Neural cell (in vitro differentiated cells): ENCODE measurements at regions not wholly inside any gene's neighbourhood (a gene's known extent, or its start where the extent isn't known, plus 50 kb on each side); places are given as distances from the start of the nearest gene placed in this dataset.

ENCODE experiments used
- H2AFZ ChIP-seq: fragments of 200-600, 300-800 bp; sonication (generic), shearing (Covaris generic); 2 replicates; pipeline ENCODE4 v1.6.0; 2014; ENCODE audit warnings: low read depth, mild to moderate bottlenecking, antibody characterized with exemption, low read length, moderate library complexity
- H3F3A ChIP-seq: fragments of 200-600 bp; shearing (Covaris generic); 2 replicates; pipeline ENCODE4 v1.6.1; 2016; ENCODE audit warnings: mild to moderate bottlenecking, moderate library complexity, mixed read lengths, antibody characterized with exemption, low read length; ENCODE audit not compliant: insufficient read depth, poor library complexity, severe bottlenecking
- H3K27ac ChIP-seq: fragments of 200-600, 300-800 bp; sonication (generic), shearing (Covaris generic); 2 replicates; pipeline ENCODE4 v1.5.1; 2014; ENCODE audit warnings: mild to moderate bottlenecking, low read length, moderate library complexity
- H3K27me3 ChIP-seq: fragments of 300-800, 200-600 bp; sonication (generic), shearing (Covaris generic); 2 replicates; pipeline ENCODE4 v1.6.0; 2014; ENCODE audit warnings: mild to moderate bottlenecking, low read depth, low read length, moderate library complexity; ENCODE audit not compliant: insufficient read depth
- H3K36me3 ChIP-seq: fragments of 300-800, 200-600 bp; sonication (generic), shearing (Covaris generic); 2 replicates; pipeline ENCODE4 v1.5.1; 2014; ENCODE audit warnings: mild to moderate bottlenecking, antibody characterized with exemption, low read length, moderate library complexity; ENCODE audit not compliant: insufficient read depth
- H3K4me2 ChIP-seq: fragments of 300-800, 200-600 bp; sonication (generic), shearing (Covaris generic); 2 replicates; pipeline ENCODE4 v1.6.0; 2014; ENCODE audit warnings: mild to moderate bottlenecking, low read length
- H3K4me3 ChIP-seq: fragments of 300-800, 200-600 bp; sonication (generic), shearing (Covaris generic); 2 replicates; pipeline ENCODE4 v1.5.1; 2014; ENCODE audit warnings: mild to moderate bottlenecking, low read length, moderate library complexity
- H3K79me2 ChIP-seq: fragments of 200-600 bp; shearing (Covaris generic); replicated peaks from 2 replicates; pipeline ENCODE4 v1.6.0; 2014; ENCODE audit warnings: mild to moderate bottlenecking, low read length, moderate library complexity; ENCODE audit not compliant: insufficient read depth
- H3K9ac ChIP-seq: fragments of 300-800, 200-600 bp; sonication (generic), shearing (Covaris generic); 2 replicates; pipeline ENCODE4 v1.6.1; 2016; ENCODE audit warnings: mild to moderate bottlenecking, low read length, mixed read lengths
- H3K9me2 ChIP-seq: fragments of 200-600 bp; shearing (Covaris generic); 2 replicates; pipeline ENCODE4 v1.6.1; 2016; ENCODE audit warnings: mild to moderate bottlenecking, low read length, mixed read lengths; ENCODE audit not compliant: insufficient read depth
- H3K9me3 ChIP-seq: fragments of 200-600, 300-800 bp; sonication (generic), shearing (Covaris generic); 2 replicates; pipeline ENCODE4 v1.6.1; 2016; ENCODE audit warnings: mild to moderate bottlenecking, mixed run types, low read length, moderate library complexity, mixed read lengths
- H4K20me1 ChIP-seq: fragments of 200-600 bp; shearing (Covaris generic); 2 replicates; pipeline ENCODE4 v1.6.1; 2016; ENCODE audit warnings: mild to moderate bottlenecking, mixed run types; ENCODE audit not compliant: insufficient read depth
- CTCF ChIP-seq: fragments of 450-650 bp; IDR thresholded peaks from 2 replicates; pipeline ENCODE4 v1.5.1; 2014; ENCODE audit warnings: antibody characterized with exemption, mild to moderate bottlenecking, moderate library complexity; ENCODE audit not compliant: poor library complexity, severe bottlenecking
- EP300 ChIP-seq: fragments of 450-650 bp; conservative IDR thresholded peaks from 2 replicates; pipeline ENCODE4 v1.6.1; 2014; ENCODE audit warnings: antibody characterized with exemption, mild to moderate bottlenecking, moderate library complexity; ENCODE audit not compliant: poor library complexity, severe bottlenecking
- EZH2 ChIP-seq: fragments of 200-600, 300-800 bp; shearing (Covaris generic), sonication (generic); IDR thresholded peaks from 2 replicates; pipeline ENCODE4 v1.6.1; 2014; ENCODE audit warnings: antibody characterized with exemption, low read length, borderline replicate concordance, mild to moderate bottlenecking; ENCODE audit not compliant: insufficient read depth, poor library complexity, severe bottlenecking
- MXI1 ChIP-seq: fragments of 450-650 bp; conservative IDR thresholded peaks from 2 replicates; pipeline ENCODE4 v1.6.1; 2014; ENCODE audit warnings: antibody characterized with exemption, mild to moderate bottlenecking; ENCODE audit not compliant: poor library complexity, severe bottlenecking
- POLR2AphosphoS5 ChIP-seq: IDR thresholded peaks from 2 replicates; pipeline ENCODE4 v1.6.1; 2012
- RAD21 ChIP-seq: fragments of 450-650 bp; conservative IDR thresholded peaks from 2 replicates; pipeline ENCODE4 v1.6.1; 2014; ENCODE audit warnings: antibody characterized with exemption, mild to moderate bottlenecking, moderate library complexity
- REST ChIP-seq: IDR thresholded peaks from 2 replicates; pipeline ENCODE4 v1.6.1; 2012; ENCODE audit warnings: borderline replicate concordance
- SMC3 ChIP-seq: fragments of 450-650 bp; conservative IDR thresholded peaks from 2 replicates; pipeline ENCODE4 v1.6.1; 2014; ENCODE audit warnings: antibody characterized with exemption, mild to moderate bottlenecking, moderate library complexity; ENCODE audit not compliant: poor library complexity
- TAF1 ChIP-seq: IDR thresholded peaks from 2 replicates; pipeline ENCODE4 v1.6.1; 2012; ENCODE audit warnings: low read depth

- Histone ChIP-seq H3K4me2 (no peak overlapping the region), H3K79me2 (no peaks in the 10 kb centered on the region), H3K9me2 (no peaks in the 10 kb centered on the region), H3K9ac (no peak overlapping the region), H4K20me1 (no peaks in the 10 kb centered on the region), H3K36me3 (no peaks in the 10 kb centered on the region), H2AFZ (no peak overlapping the region), H3K27me3 (no peaks in the 10 kb centered on the region), H3F3A (no peaks in the 10 kb centered on the region), H3K9me3 (no peaks in the 10 kb centered on the region), H3K4me3 (no peak overlapping the region), H3K27ac (no peak overlapping the region)
- TF ChIP-seq CTCF (no peak), EP300 (no peak), REST (no peak), EZH2 (no peak), RAD21 (no peak), POLR2AphosphoS5 (no peak), SMC3 (no peak), TAF1 (no peak), MXI1 (no peak)
Observed at GRCh38 chr5:112637343-112637742, 100.3 kb upstream of the APC start.

GRCh38 chr5:112640546-112640945 is 97.1 kb upstream of the APC start:
- no peak overlapping the region for H3K27ac ChIP-seq

More at GRCh38 chr5:112640546-112640945, 97.1 kb upstream of the APC start:
- Histone ChIP-seq H3K27me3 (no peaks in the 10 kb centered on the region), H2AFZ (no peak overlapping the region), H3K36me3 (no peaks in the 10 kb centered on the region), H3K4me2 (no peak overlapping the region), H3F3A (no peaks in the 10 kb centered on the region), H4K20me1 (no peaks in the 10 kb centered on the region), H3K79me2 (no peaks in the 10 kb centered on the region), H3K4me3 (no peak overlapping the region), H3K9ac (no peak overlapping the region), H3K9me2 (no peaks in the 10 kb centered on the region), H3K9me3 (no peaks in the 10 kb centered on the region)
- TF ChIP-seq EP300 = no peak
- TF ChIP-seq POLR2AphosphoS5 = no peak
- TF ChIP-seq REST = no peak
- no peak for TF ChIP-seq MXI1
- TF ChIP-seq CTCF = no peak
- no peak for TF ChIP-seq SMC3
- no peak for TF ChIP-seq TAF1
- TF ChIP-seq RAD21 = no peak
